IPS-15b (cell line): ENCODE measurements at regions not wholly inside any gene's neighbourhood (a gene's known extent, or its start where the extent isn't known, plus 50 kb on each side); places are given as distances from the start of the nearest gene placed in this dataset.
"Not testable (repeated sequence)": the region's sequence is repeated elsewhere in the genome, so short reads cannot be mapped to it uniquely, and the experiment has no call there.

ENCODE experiments used
- H3K27me3 ChIP-seq: one replicate; pipeline ENCODE4 v1.6.1; 2013; ENCODE audit warnings: low read length; ENCODE audit not compliant: control insufficient read depth, insufficient read depth
- H3K36me3 ChIP-seq: one replicate; pipeline ENCODE4 v1.6.1; 2013; ENCODE audit warnings: low read length; ENCODE audit not compliant: control insufficient read depth, insufficient read depth
- H3K4me1 ChIP-seq: one replicate; pipeline ENCODE4 v1.6.1; 2013; ENCODE audit warnings: mild to moderate bottlenecking, low read length; ENCODE audit not compliant: control insufficient read depth, insufficient read depth
- H3K4me3 ChIP-seq: one replicate; pipeline ENCODE4 v1.5.1; 2013; ENCODE audit warnings: low read depth, low read length
- H3K9ac ChIP-seq: one replicate; pipeline ENCODE4 v1.6.1; 2013; ENCODE audit warnings: low read depth, mild to moderate bottlenecking, low read length
- H3K9me3 ChIP-seq: one replicate; pipeline ENCODE4 v1.6.1; 2013; ENCODE audit warnings: mild to moderate bottlenecking, low read length; ENCODE audit not compliant: control insufficient read depth, insufficient read depth

- Histone ChIP-seq H3K36me3 (no peaks in the 10 kb centered on the region), H3K9me3 (no peaks in the 10 kb centered on the region), H3K4me1 (no peaks in the 10 kb centered on the region), H3K4me3 (no peak overlapping the region), H3K27me3 (no peaks in the 10 kb centered on the region), H3K9ac (no peak overlapping the region)
Observed at GRCh38 chrX:33989936-33990335, 142.2 kb downstream of the FAM47A start.

DNA sequence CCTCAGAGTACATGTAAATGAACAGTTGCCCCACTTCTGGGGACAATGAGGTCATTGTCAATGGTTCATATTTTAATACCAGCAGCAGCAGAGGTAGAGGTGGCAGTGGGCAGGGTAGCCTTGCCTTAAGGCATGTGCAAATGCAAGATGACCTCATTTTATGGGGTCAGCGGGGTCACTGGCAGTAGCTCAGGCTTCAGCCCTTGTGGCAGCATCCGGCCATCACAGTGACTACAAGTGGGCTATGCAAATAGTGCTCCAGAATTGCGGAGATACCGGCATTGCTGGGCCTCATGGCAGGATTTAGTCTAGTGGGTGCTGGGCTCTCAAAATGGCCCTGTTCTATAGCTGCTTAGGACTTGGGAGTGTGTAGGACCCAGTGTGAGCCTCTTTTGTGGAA lies 144.7 kb downstream of the FAM47A start:
- Histone ChIP-seq H3K4me3 (no peak overlapping the region), H3K9me3 (no peaks in the 10 kb centered on the region), H3K9ac (no peak overlapping the region), H3K27me3 (no peaks in the 10 kb centered on the region), H3K36me3 (no peaks in the 10 kb centered on the region), H3K4me1 (no peaks in the 10 kb centered on the region)

GRCh38 chrX:33974676-33975075 lies 157.4 kb downstream of the FAM47A start:
- Histone ChIP-seq H3K27me3 (no peaks in the 10 kb centered on the region), H3K4me3 (no peak overlapping the region), H3K4me1 (no peaks in the 10 kb centered on the region), H3K9ac (no peak overlapping the region), H3K36me3 (no peaks in the 10 kb centered on the region), H3K9me3 (peaks cover 5% of the 10 kb centered on the region)

DNA sequence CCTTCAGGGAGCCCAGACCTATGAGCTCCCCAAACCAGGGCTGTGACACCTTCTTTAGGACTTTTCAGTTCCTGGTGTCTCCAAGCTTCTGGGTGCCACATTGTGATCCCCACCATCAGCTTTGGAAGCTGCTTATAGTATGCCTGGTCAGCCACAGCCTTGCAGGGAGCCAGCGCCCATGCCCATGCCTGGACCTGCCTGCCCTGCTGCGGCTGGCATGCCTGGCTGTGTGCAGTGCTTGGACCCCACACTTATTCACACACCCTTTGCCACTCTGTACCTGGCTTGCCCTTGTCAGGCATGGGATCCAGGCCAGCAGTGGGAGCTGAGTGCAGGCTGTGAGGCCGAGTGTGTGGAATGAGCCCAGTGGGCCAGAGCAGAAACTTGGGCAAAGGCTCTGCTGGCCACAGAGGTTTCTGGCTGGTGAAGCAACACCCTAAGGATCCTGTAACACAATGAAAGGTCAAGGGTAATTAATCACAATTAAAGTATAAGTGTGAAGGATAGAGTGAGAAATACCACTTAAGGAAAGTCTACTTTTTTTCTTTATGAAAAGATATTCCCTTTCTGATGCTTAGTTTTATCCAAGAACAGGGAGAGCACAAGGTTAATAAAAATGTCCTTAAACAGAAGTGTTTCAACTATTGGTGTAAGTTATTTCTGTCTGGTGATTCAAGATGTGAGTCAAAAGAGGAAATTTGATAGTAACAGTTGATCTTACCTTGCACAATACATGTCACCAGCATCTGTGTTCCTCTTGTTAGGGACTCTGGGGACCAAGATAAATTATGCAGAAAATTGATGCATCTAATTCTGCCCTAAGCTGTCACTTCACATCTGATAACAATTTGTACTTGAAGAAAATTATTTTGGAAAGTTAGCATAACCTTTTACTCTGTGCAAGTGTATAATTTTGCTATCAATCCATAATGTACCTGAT lies 161.8 kb downstream of the FAM47A start:
- no peaks in the 10 kb centered on the region for H3K4me1 ChIP-seq
- no peaks in the 10 kb centered on the region for H3K36me3 ChIP-seq
- H3K4me3 ChIP-seq: no peak overlapping the region
- no peak overlapping the region for H3K9ac ChIP-seq
- H3K27me3 ChIP-seq: no peaks in the 10 kb centered on the region
- H3K9me3 ChIP-seq: no peaks in the 10 kb centered on the region

DNA sequence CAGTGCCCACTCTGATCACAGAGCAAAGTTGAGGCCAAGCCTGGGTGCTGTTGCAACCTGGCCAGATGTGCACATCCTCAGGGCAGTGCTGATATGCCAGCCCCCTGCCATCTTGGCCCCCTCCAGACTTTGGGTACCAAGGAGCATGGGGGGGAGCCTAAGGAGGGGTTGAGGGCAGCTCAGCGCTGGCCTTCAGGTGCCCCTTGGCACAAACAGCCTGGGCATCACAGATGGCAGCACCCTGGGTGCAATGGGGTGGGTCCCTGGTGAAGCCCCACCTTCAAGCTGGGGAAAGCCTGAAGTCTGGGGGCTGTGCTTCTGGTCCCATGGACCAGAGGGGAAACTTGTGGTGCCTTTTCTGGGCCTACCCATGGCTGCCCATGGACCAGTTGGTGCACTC lies 163.0 kb downstream of the FAM47A start:
- no peak overlapping the region for H3K4me3 ChIP-seq

DNA sequence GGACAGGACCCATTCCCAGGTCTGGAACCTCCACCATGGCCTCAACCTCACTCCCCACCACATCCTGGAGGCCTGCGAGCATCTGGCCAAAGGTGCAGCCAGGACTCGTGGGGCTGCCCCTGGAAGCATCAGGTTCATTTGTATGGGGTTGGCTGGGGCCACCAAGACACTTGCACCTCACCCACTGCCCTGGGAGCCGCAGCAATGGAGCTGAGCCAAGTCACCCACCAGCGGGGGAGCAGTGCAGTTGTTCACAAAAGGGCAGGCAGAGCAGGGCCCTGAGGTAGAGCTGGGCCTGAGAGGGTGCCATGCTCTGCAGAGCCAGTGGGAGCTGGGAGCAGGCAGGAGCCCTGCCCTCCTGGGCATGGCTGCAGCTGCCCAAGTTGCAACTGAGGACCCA lies 163.5 kb downstream of the FAM47A start:
- Histone ChIP-seq H3K4me1 (no peaks in the 10 kb centered on the region), H3K36me3 (no peaks in the 10 kb centered on the region), H3K9ac (no peak overlapping the region), H3K4me3 (no peak overlapping the region), H3K9me3 (no peaks in the 10 kb centered on the region), H3K27me3 (no peaks in the 10 kb centered on the region)

More for the DNA sequence above, 163.0 kb downstream of the FAM47A start:
- H3K9me3 ChIP-seq: no peaks in the 10 kb centered on the region
- no peaks in the 10 kb centered on the region for H3K4me1 ChIP-seq
- no peak overlapping the region for H3K9ac ChIP-seq
- no peaks in the 10 kb centered on the region for H3K36me3 ChIP-seq
- no peaks in the 10 kb centered on the region for H3K27me3 ChIP-seq

DNA sequence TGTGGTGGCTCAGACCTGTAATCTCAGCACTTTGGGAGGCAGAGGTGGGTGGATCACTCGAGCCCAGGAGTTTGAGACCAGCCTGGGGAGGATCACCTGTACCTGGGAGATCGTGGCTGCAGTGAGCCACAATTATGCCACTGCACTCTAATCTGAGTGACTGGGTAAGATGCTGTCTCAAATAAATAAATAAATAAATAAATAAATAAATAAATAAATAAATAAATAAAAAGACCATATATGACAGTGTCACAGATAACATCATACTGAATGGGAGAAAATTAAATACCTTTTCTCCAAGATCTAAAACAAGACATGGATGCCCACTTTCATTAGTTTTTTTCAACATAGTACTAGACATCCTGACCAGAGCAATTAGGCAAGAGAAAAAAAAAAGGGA lies 182.8 kb downstream of the FAM47A start:
- Histone ChIP-seq H3K36me3 (no peaks in the 10 kb centered on the region), H3K9me3 (peaks cover 3% of the 10 kb centered on the region), H3K27me3 (no peaks in the 10 kb centered on the region), H3K9ac (no peak overlapping the region), H3K4me3 (no peak overlapping the region), H3K4me1 (no peaks in the 10 kb centered on the region)

GRCh38 chrX:33926249-33926648 lies 205.9 kb downstream of the FAM47A start:
- H3K27me3 ChIP-seq, H3K9me3 ChIP-seq, H3K4me3 ChIP-seq: not testable (repeated sequence)

GRCh38 chrX:33923262-33923661 lies 208.9 kb downstream of the FAM47A start:
- peaks cover 6% of the 10 kb centered on the region for H3K9me3 ChIP-seq
- H3K36me3 ChIP-seq: no peaks in the 10 kb centered on the region
- H3K4me1 ChIP-seq: no peaks in the 10 kb centered on the region
- no peaks in the 10 kb centered on the region for H3K27me3 ChIP-seq
- H3K4me3 ChIP-seq: no peak overlapping the region
- H3K9ac ChIP-seq: no peak overlapping the region

More at GRCh38 chrX:33926249-33926648, 205.9 kb downstream of the FAM47A start:
- not testable (repeated sequence) for H3K9ac ChIP-seq, H3K36me3 ChIP-seq, H3K4me1 ChIP-seq

GRCh38 chrX:33909836-33910235 lies 222.3 kb downstream of the FAM47A start:
- no peaks in the 10 kb centered on the region for H3K27me3 ChIP-seq
- no peak overlapping the region for H3K4me3 ChIP-seq
- H3K4me1 ChIP-seq: peaks cover 35% of the 10 kb centered on the region
- no peak overlapping the region for H3K9ac ChIP-seq
- no peaks in the 10 kb centered on the region for H3K36me3 ChIP-seq
- no peaks in the 10 kb centered on the region for H3K9me3 ChIP-seq

DNA sequence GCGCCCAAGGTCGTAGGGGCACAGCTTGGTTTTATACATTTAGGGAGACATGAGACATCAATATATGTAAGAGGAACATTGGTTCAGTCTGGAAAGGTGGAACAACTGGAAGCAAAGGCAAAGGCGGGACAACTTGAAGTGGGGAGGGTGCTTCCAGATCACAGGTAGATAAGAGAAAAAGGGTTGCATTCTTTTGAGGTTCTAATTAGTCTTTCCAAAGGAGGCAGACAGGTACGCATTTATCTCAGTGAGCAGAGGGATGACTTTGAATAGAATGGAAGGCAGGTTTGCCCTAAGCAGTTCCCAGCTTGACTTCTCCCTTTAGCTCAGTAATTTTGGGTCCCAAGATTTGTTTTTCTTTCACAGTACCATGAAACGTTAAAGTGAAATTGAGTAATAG lies 223.2 kb downstream of the FAM47A start:
- Histone ChIP-seq H3K9ac (no peak overlapping the region), H3K4me3 (no peak overlapping the region), H3K36me3 (no peaks in the 10 kb centered on the region), H3K27me3 (no peaks in the 10 kb centered on the region), H3K4me1 (peaks cover 35% of the 10 kb centered on the region), H3K9me3 (no peaks in the 10 kb centered on the region)

DNA sequence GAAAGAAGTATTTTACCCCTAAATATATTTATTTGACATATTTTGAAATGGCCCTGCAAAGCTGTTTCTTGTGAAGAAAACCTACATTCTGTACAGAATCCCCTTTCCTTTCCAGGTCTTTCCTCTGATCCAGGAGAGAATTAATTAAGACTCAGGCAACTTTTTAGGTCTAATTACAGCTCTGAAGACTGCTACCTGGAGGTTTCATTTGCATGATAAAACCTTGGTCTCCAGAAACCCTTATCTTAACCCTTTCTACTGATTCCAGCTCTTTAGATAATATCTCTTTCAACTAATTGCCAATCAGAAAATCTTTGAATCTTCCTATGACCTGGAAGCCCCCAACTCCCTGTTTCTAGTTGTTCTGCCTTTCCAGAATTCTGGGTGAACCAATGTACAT lies 224.0 kb downstream of the FAM47A start:
- no peak overlapping the region for H3K9ac ChIP-seq
- H3K9me3 ChIP-seq: no peaks in the 10 kb centered on the region
- H3K4me1 ChIP-seq: peaks cover 35% of the 10 kb centered on the region
- peak overlapping the region; percentile 10 for H3K4me3 ChIP-seq
- no peaks in the 10 kb centered on the region for H3K27me3 ChIP-seq
- H3K36me3 ChIP-seq: no peaks in the 10 kb centered on the region
